Lower lobe of right lung (tissue), 2 donors: ENCODE measurements at regions not wholly inside any gene's neighbourhood (a gene's known extent, or its start where the extent isn't known, plus 50 kb on each side); places are given as distances from the start of the nearest gene placed in this dataset.

Source experiments
- ATAC-seq, 2 donors: fragments of 200-7000 bp; cut with Tn5 transposase; one replicate each; pipeline ENCODE4 v1.9.1; 2020 to 2022; ENCODE audit warnings: mild to moderate bottlenecking in 2 of 2, moderate library complexity in 2 of 2
- DNase-seq: peaks from one replicate; pipeline ENCODE4 v3.0.0-alpha.2; 2020
- H3K27ac ChIP-seq: fragments of 200-600 bp; one replicate; pipeline ENCODE4 v1.8.0; 2022
- H3K27me3 ChIP-seq: fragments of 200-600 bp; one replicate; pipeline ENCODE4 v1.8.0; 2022; ENCODE audit warnings: low read depth
- H3K36me3 ChIP-seq: fragments of 200-600 bp; one replicate; pipeline ENCODE4 v1.8.0; 2022; ENCODE audit warnings: mild to moderate bottlenecking
- H3K4me1 ChIP-seq: fragments of 200-600 bp; one replicate; pipeline ENCODE4 v1.8.0; 2022
- H3K4me3 ChIP-seq: fragments of 200-600 bp; one replicate; pipeline ENCODE4 v1.8.0; 2022; ENCODE audit warnings: mild to moderate bottlenecking
- H3K9me3 ChIP-seq: fragments of 200-600 bp; one replicate; pipeline ENCODE4 v1.8.0; 2022
- intact Hi-C: fragments of 100-400 bp; cut with DNase I; formaldehyde crosslinking; loops from one replicate; pipeline ENCODE4 v1.11.0; 2022
- TF ChIP-seq, protein P1 (sequence below): fragments of 200-600 bp; IDR thresholded peaks from one replicate; pipeline ENCODE4 v1.8.0; 2022; ENCODE audit warnings: antibody characterized with exemption, mild to moderate bottlenecking
- donor health status: DM: no; HTN: yes; CAD: no; lungs with severe emphysema.

DNA sequence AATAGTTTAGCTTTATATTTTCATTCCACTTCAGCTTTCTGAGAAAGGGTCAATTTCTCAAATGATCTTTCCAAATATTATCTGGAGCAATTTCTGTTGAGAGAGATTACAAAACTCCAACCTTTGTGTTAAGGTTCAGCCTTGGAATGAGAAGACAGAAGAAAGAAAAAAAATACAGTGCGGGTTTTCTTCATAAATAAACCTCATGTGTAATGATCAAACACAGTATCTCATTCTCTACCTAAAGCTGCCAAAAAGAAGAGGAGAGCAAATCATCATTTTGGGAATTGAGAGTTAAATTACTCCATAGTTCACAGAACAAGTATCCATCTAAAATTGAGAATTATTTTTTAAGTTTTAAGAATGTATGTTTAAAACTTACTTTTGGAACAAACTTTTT lies 420.5 kb downstream of the KLF5 start:
- ATAC-seq: no peak
- Histone ChIP-seq H3K36me3 (no peaks in the 10 kb centered on the region), H3K4me3 (no peak overlapping the region)

DNA sequence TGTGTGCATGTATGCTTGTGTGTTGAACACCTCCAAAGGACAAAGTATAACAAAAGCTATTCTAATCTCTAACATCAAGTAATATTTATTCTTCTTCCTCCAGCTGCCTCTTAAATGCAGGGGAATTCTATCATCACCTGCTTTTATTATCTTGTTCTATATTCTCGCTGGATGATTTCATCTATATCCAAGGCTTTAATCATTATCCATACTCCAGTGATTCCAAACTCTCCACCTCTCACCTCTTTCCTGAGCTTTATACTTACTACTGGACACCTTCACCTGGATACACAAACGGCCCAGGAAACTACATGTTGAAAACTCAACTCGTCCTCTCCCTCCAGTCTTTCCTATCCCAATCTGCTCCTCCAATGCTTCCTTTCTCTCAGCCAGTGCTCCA lies 418.6 kb downstream of the KLF5 start:
- intact Hi-C loops: no loop called here
- no peak overlapping the region for H3K4me3 ChIP-seq
- no peaks in the 10 kb centered on the region for H3K4me1 ChIP-seq
- H3K36me3 ChIP-seq: no peaks in the 10 kb centered on the region
- ATAC-seq (no peak), DNase-seq (no peak)
- H3K27me3 ChIP-seq: no peaks in the 10 kb centered on the region
- H3K27ac ChIP-seq: no peak overlapping the region
- H3K9me3 ChIP-seq: no peaks in the 10 kb centered on the region
- TF ChIP-seq, protein P1, sequence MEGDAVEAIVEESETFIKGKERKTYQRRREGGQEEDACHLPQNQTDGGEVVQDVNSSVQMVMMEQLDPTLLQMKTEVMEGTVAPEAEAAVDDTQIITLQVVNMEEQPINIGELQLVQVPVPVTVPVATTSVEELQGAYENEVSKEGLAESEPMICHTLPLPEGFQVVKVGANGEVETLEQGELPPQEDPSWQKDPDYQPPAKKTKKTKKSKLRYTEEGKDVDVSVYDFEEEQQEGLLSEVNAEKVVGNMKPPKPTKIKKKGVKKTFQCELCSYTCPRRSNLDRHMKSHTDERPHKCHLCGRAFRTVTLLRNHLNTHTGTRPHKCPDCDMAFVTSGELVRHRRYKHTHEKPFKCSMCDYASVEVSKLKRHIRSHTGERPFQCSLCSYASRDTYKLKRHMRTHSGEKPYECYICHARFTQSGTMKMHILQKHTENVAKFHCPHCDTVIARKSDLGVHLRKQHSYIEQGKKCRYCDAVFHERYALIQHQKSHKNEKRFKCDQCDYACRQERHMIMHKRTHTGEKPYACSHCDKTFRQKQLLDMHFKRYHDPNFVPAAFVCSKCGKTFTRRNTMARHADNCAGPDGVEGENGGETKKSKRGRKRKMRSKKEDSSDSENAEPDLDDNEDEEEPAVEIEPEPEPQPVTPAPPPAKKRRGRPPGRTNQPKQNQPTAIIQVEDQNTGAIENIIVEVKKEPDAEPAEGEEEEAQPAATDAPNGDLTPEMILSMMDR: no peak

More for the DNA sequence above, 420.5 kb downstream of the KLF5 start:
- no peaks in the 10 kb centered on the region for H3K4me1 ChIP-seq
- H3K9me3 ChIP-seq: no peaks in the 10 kb centered on the region
- TF ChIP-seq, protein P1: no peak
- intact Hi-C loops: no loop called here
- H3K27me3 ChIP-seq: no peaks in the 10 kb centered on the region
- DNase-seq: no peak
- H3K27ac ChIP-seq: no peak overlapping the region

DNA sequence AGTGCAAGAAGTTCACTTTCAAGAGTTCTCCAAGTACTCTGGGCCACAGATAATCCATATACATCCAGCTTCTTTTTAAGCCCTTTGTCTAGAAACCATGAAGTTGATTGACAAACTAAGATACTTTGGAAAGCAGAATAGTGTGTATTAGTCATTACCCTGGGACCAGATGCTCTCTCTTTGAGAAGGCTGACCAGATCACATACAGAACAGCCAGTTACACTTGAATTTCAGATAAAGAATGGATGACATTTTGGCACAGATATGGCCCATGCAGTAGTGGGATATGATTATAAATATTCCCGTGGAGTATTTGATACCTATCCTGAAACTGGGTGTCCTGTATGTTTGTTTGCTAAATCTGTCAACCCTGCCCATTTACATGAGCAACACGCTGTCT lies 414.2 kb downstream of the KLF5 start:
- ATAC-seq: no peak
- Histone ChIP-seq H3K4me3 (no peak overlapping the region), H3K4me1 (no peaks in the 10 kb centered on the region), H3K36me3 (no peaks in the 10 kb centered on the region), H3K9me3 (no peaks in the 10 kb centered on the region), H3K27me3 (no peaks in the 10 kb centered on the region), H3K27ac (no peak overlapping the region)
- no peak for DNase-seq
- TF ChIP-seq, protein P1: no peak
- intact Hi-C loops: no loop called here

DNA sequence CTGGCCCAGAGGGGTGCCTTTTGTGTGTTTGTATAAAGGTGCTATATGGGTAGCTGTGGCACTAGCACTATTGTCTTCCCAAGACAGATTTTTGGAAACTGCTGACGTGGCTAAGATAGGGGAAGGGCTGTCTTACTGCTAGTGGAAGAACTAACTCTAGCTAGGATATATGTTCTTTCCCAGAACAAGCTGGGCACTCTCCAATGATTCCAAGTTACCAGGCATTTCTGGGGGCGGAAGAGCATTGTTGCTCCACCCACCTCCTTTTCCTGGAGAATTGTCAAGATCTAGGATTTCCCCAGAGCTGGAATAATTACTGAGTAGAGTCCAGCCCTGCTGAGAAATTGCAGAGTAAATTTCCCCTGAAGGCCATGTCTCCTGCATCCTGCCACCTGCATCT lies 408.3 kb downstream of the KLF5 start:
- Histone ChIP-seq H3K9me3 (no peaks in the 10 kb centered on the region), H3K27ac (no peak overlapping the region), H3K36me3 (no peaks in the 10 kb centered on the region), H3K27me3 (no peaks in the 10 kb centered on the region), H3K4me3 (no peak overlapping the region), H3K4me1 (no peaks in the 10 kb centered on the region)
- DNase-seq (no peak), ATAC-seq (no peak)
- TF ChIP-seq, protein P1: no peak
- intact Hi-C loops: no loop called here

DNA sequence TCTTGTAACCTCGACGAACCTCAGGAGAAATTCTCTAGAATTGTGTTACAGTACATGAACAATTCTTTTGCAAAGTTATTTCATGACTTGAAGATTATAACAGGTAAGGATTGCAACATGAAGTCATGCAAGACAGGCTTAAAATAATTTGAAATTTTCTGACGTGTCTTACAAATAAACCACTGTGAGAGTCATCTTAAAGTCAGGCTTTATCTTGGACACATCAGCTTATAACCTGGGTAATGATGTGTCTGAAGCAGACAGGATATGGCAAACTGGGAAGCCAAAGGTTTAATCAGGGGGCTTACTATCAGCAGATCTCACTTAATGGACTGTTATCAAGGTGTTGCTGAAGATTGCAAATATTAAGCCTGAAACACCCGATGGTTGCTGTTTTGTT lies 407.8 kb downstream of the KLF5 start:
- Histone ChIP-seq H3K9me3 (no peaks in the 10 kb centered on the region), H3K36me3 (no peaks in the 10 kb centered on the region), H3K4me3 (no peak overlapping the region), H3K4me1 (no peaks in the 10 kb centered on the region), H3K27me3 (no peaks in the 10 kb centered on the region), H3K27ac (no peak overlapping the region)
- ATAC-seq (no peak), DNase-seq (no peak)
- TF ChIP-seq, protein P1: no peak
- intact Hi-C loops: no loop called here

DNA sequence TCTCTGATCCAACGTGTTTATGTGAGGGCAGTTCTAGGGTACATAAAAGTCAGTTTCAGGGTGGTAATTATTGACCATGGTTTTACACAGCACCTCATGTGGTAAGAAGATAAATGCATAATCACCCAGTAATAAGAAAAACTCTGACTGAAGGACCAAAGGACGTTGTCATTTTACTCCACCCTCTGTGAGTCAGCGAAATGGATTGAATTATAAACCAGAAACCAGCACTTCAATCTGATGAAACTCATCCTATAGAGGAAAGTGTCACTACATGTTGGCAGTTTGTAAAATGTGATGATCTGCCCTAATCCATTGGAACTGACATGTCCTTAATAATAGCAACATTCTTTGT lies 406.8 kb downstream of the KLF5 start:
- intact Hi-C loops: no loop called here

More for the DNA sequence above, 406.8 kb downstream of the KLF5 start:
- no peaks in the 10 kb centered on the region for H3K36me3 ChIP-seq
- no peaks in the 10 kb centered on the region for H3K27me3 ChIP-seq
- H3K4me1 ChIP-seq: no peaks in the 10 kb centered on the region
- no peak overlapping the region for H3K4me3 ChIP-seq
- H3K27ac ChIP-seq: no peak overlapping the region
- H3K9me3 ChIP-seq: no peaks in the 10 kb centered on the region
- DNase-seq (no peak), ATAC-seq (no peak)
- TF ChIP-seq, protein P1: no peak
